ENCODE measurements at regions not wholly inside any gene's neighbourhood (a gene's known extent, or its start where the extent isn't known, plus 50 kb on each side); places are given as distances from the start of the nearest gene placed in this dataset.
"Not testable (repeated sequence)": the region's sequence is repeated elsewhere in the genome, so short reads cannot be mapped to it uniquely, and the experiment has no call there.

GRCh38 chr5:102590467-102590866 is 91.7 kb upstream of the SLCO6A1 start:
- no peak for ATAC-seq
- DNase-seq = no peak
- POLR2A ChIA-PET = no interaction called here
- H3K36me3 Mint-ChIP-seq (ENCODE audit: low read depth) = no peaks in the 10 kb centered on the region
- H3K27ac Mint-ChIP-seq = no peak overlapping the region
- H3K4me3 Mint-ChIP-seq = no peak overlapping the region
- H3K27me3 Mint-ChIP-seq = peaks cover 2% of the 10 kb centered on the region
- intact Hi-C loops (cut with micrococcal nuclease) = no loop called here
- CTCF ChIA-PET = interaction anchor here (1.6 kb wide), 1 partner anchor 91 kb away, joined by 3 read pairs; no protein-coding TSS in a partner anchor
- H3K4me1 Mint-ChIP-seq (ENCODE audit: low read depth) = peaks cover 13% of the 10 kb centered on the region
- no peak for TF ChIP-seq CTCF (IDR thresholded peaks at IDR 0.05)
- H3K9me3 Mint-ChIP-seq = peaks cover 3% of the 10 kb centered on the region

DNA sequence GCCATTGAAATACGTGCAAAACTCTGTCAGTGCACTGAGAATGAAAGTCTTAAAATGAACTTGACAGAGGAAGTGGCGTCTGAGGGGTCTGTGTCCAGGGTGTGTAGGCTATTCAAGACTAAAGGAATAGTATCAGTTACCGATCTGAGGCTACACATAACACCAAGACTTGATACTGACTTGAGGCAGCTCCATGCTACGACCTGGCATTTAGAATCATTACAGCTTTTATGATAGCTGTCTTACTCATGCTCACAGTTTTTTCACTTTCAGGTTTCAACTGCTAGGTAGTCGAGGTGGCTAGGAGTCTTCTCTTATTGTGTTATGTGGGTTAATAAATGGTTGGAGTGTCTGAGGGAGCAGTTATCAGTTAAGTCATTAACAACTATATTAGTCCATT is 92.8 kb upstream of the SLCO6A1 start:
- ChIA-PET POLR2A (no interaction called here), CTCF (interaction anchor here (1.6 kb wide), 1 partner anchor 90 kb away, joined by 3 read pairs; no protein-coding TSS in a partner anchor)
- Mint-ChIP-seq H3K27me3 (peaks cover 2% of the 10 kb centered on the region), H3K36me3 (ENCODE audit: low read depth) (no peaks in the 10 kb centered on the region), H3K4me3 (no peak overlapping the region), H3K27ac (no peak overlapping the region), H3K4me1 (ENCODE audit: low read depth) (peaks cover 20% of the 10 kb centered on the region), H3K9me3 (peaks cover 3% of the 10 kb centered on the region)
- no peak for TF ChIP-seq CTCF (IDR thresholded peaks at IDR 0.05)
- intact Hi-C loops (cut with micrococcal nuclease) = no loop called here
- DNase-seq (peak; percentile 26), ATAC-seq (peak; percentile 92)

- CTCF ChIA-PET; H3K27me3 Mint-ChIP-seq; ATAC-seq; H3K36me3 Mint-ChIP-seq (ENCODE audit: low read depth); POLR2A ChIA-PET; intact Hi-C loops (cut with micrococcal nuclease); H3K27ac Mint-ChIP-seq; DNase-seq; H3K9me3 Mint-ChIP-seq; H3K4me3 Mint-ChIP-seq: not testable (repeated sequence)
- peaks cover 23% of the 10 kb centered on the region for H3K4me1 Mint-ChIP-seq (ENCODE audit: low read depth)
Measured at GRCh38 chr5:102592586-102592985, 93.8 kb upstream of the SLCO6A1 start.

DNA sequence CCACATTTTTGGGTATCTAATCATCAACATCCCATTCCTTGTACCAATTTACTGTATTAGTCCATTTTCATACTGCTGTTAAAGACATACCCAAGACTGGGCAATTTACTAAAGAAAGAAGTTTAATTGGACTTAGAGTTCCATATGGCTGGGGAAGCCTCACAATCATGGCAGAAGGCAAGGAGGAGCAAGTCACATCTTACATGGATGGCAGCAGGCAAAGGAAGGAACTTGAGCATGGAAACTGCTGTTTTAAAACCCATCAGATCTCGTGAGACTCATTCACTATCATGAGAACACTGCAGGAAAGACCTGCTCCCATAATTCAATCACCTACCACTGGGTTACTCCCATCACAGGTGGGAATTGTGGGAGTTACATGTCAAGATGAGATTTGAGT is 95.4 kb upstream of the SLCO6A1 start:
- Mint-ChIP-seq H3K27me3 (peaks cover 2% of the 10 kb centered on the region), H3K4me3 (no peak overlapping the region), H3K9me3 (peaks cover 3% of the 10 kb centered on the region), H3K27ac (no peak overlapping the region), H3K36me3 (ENCODE audit: low read depth) (no peaks in the 10 kb centered on the region), H3K4me1 (ENCODE audit: low read depth) (peaks cover 23% of the 10 kb centered on the region)
- ChIA-PET POLR2A (no interaction called here), CTCF (no interaction called here)
- DNase-seq (no peak), ATAC-seq (no peak)
- TF ChIP-seq CTCF (IDR thresholded peaks at IDR 0.05) = no peak
- intact Hi-C loops (cut with micrococcal nuclease) = no loop called here

DNA sequence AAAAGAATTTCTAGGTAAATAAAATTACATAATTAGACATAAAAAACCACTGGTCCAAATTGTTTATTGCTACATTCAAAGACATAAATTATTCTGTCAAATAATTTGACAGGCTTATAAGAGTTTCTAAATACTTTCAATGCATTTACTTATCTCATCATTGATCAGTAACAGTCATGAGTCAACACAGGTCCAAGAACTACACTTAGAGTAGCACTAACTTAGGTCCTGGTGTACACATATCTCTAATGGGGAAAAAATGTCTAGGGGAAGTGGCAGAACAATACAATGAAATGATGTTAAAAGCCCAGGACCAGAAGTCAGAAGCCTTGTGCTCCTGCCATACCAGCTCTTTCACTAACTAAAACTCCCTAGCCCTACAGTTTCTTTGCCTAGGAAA is 96.5 kb upstream of the SLCO6A1 start:
- Mint-ChIP-seq H3K9me3 (peaks cover 3% of the 10 kb centered on the region), H3K4me1 (ENCODE audit: low read depth) (peaks cover 23% of the 10 kb centered on the region), H3K27ac (no peak overlapping the region), H3K36me3 (ENCODE audit: low read depth) (no peaks in the 10 kb centered on the region), H3K27me3 (no peaks in the 10 kb centered on the region), H3K4me3 (no peak overlapping the region)
- intact Hi-C loops (cut with micrococcal nuclease) = no loop called here
- POLR2A ChIA-PET = no interaction called here
- CTCF ChIA-PET = no interaction called here
- ATAC-seq (peak; percentile 51), DNase-seq (no peak)
- no peak for TF ChIP-seq CTCF (IDR thresholded peaks at IDR 0.05)

DNA sequence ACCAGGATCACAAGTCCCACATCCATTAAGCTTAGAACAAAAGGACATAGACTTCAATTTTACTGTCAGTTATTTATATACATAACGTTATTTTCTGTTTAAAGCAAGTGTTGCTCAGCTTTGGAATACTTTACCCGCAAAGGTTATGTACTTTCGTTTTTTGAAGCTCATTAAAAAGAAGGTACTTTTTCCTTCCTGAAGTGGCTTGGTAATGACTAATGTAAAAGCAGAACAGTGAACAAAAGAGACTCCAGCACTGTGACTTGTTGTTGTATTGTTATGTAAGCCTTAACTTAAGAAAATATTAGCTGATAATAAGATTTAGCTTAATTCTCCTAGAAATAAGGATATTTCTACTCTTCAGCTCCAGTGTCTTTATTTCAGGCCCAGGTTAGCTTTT is 97.3 kb upstream of the SLCO6A1 start:
- no peaks in the 10 kb centered on the region for H3K36me3 Mint-ChIP-seq (ENCODE audit: low read depth)
- ChIA-PET CTCF (interaction anchor here (0.8 kb wide), 1 partner anchor 10 kb away, joined by 4 read pairs; no protein-coding TSS in a partner anchor), POLR2A (no interaction called here)
- intact Hi-C loops (cut with micrococcal nuclease) = no loop called here
- H3K4me1 Mint-ChIP-seq (ENCODE audit: low read depth) = peaks cover 21% of the 10 kb centered on the region
- ATAC-seq = no peak
- H3K27ac Mint-ChIP-seq = no peak overlapping the region
- DNase-seq = no peak
- TF ChIP-seq CTCF (IDR thresholded peaks at IDR 0.05) = no peak
- H3K27me3 Mint-ChIP-seq = no peaks in the 10 kb centered on the region
- H3K9me3 Mint-ChIP-seq = peaks cover 3% of the 10 kb centered on the region
- no peak overlapping the region for H3K4me3 Mint-ChIP-seq

All from activated CD8-positive, alpha-beta T cell treated with anti-CD3 and anti-CD28 coated beads for 36 hours (primary cell).